Astrocyte (in vitro differentiated cells and primary cell): ENCODE measurements at regions not wholly inside any gene's neighbourhood (a gene's known extent, or its start where the extent isn't known, plus 50 kb on each side); places are given as distances from the start of the nearest gene placed in this dataset.

ENCODE experiments used
- CTCF ChIP-seq: IDR thresholded peaks from 2 replicates; pipeline ENCODE4 v1.5.1; 2011; ENCODE audit warnings: low read depth, mild to moderate bottlenecking, inconsistent platforms, low read length, moderate library complexity; ENCODE audit not compliant: insufficient read depth
- EZH2 ChIP-seq: IDR thresholded peaks from 2 replicates; pipeline ENCODE4 v1.6.1; 2012; ENCODE audit warnings: mild to moderate bottlenecking, low read length, inconsistent platforms; ENCODE audit not compliant: insufficient read depth

GRCh38 chr5:124642151-124642550 lies 104.3 kb downstream of the ZNF608 start:
- TF ChIP-seq CTCF (no peak), EZH2 (no peak)
